GM10248 (cell line): ENCODE measurements at regions not wholly inside any gene's neighbourhood (a gene's known extent, or its start where the extent isn't known, plus 50 kb on each side); places are given as distances from the start of the nearest gene placed in this dataset.

Experiments
- CTCF ChIA-PET: fragments of 300-600 bp; sonication (Branson Sonifier 250); formaldehyde crosslinking; extraction: SDS; loops from one replicate; lab custom pipeline; 2021; ENCODE audit warnings: antibody characterized with exemption; lab: Yijun Ruan, JAX
- POLR2A ChIA-PET: fragments of 350-650 bp; sonication (Branson Sonifier 250); formaldehyde crosslinking; extraction: SDS; loops from one replicate; lab custom pipeline; 2020; ENCODE audit warnings: antibody characterized with exemption; lab: Yijun Ruan, JAX
- DNase-seq: peaks from one replicate; pipeline ENCODE4 v3.0.0; 2012; ENCODE audit errors: extremely low spot score
- CTCF ChIP-seq: IDR thresholded peaks from 2 replicates; pipeline ENCODE4 v1.5.1; 2012; ENCODE audit warnings: mild to moderate bottlenecking, low read depth; ENCODE audit errors: extremely low read depth, missing control alignments, control extremely low read depth

- no peak for TF ChIP-seq CTCF
- ChIA-PET CTCF (interaction anchor here (0.9 kb wide), 1 partner anchor 9 kb away, joined by 3 read pairs; no protein-coding TSS in a partner anchor), POLR2A (no interaction called here)
- no peak for DNase-seq
Measured at GRCh38 chr10:43026039-43026973, 50.6 kb upstream of the RET start.
